Ishikawa (cell line): ENCODE measurements at regions not wholly inside any gene's neighbourhood (a gene's known extent, or its start where the extent isn't known, plus 50 kb on each side); places are given as distances from the start of the nearest gene placed in this dataset.

Experiments used
- CREB1 ChIP-seq: IDR thresholded peaks from 2 replicates; pipeline ENCODE4 v1.6.1; 2012; ENCODE audit warnings: low read depth
- EP300 ChIP-seq: IDR thresholded peaks from 2 replicates; pipeline ENCODE4 v1.6.1; 2012; ENCODE audit warnings: borderline replicate concordance
- MAX ChIP-seq: IDR thresholded peaks from 2 replicates; pipeline ENCODE4 v1.6.1; 2012
- NFIC ChIP-seq: IDR thresholded peaks from 2 replicates; pipeline ENCODE4 v1.6.1; 2012
- RAD21 ChIP-seq: IDR thresholded peaks from 2 replicates; pipeline ENCODE4 v1.6.1; 2012; ENCODE audit warnings: low read depth
- REST ChIP-seq: IDR thresholded peaks from 2 replicates; pipeline ENCODE4 v1.6.1; 2012; ENCODE audit warnings: low read depth, mild to moderate bottlenecking
- TAF1 ChIP-seq: IDR thresholded peaks from 2 replicates; pipeline ENCODE4 v1.6.1; 2012; ENCODE audit warnings: low read depth, mild to moderate bottlenecking
- TEAD4 ChIP-seq: IDR thresholded peaks from 2 replicates; pipeline ENCODE4 v1.6.1; 2012
- YY1 ChIP-seq: IDR thresholded peaks from 2 replicates; pipeline ENCODE4 v1.6.1; 2012; ENCODE audit warnings: low read depth
- ZBTB7A ChIP-seq: IDR thresholded peaks from 2 replicates; pipeline ENCODE4 v1.6.1; 2012; ENCODE audit warnings: low read depth
- TF ChIP-seq, protein P1 (sequence below): IDR thresholded peaks from 2 replicates; pipeline ENCODE4 v1.6.1; 2012

DNA sequence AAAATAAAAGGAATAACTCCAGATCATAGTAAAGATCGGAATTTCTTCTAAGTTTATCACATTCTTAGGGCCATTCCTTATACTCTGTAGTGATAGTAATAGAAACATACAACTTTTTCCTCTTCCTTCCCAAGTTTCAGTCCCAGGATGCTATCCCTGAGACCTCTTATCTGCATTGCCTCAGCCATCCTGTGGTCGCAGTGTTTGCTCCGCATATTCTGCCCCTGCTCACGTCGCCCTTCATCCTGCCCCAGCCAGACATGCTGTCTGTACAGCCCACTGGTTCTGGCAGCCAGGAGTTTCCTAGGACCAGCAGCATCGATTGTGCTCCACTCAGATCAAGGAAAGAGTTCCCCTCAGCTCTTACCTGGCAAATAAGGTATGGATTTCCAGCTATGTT lies 132.7 kb upstream of the ERCC6L2 start:
- TF ChIP-seq MAX (no peak), CREB1 (no peak), RAD21 (no peak), TAF1 (no peak), EP300 (no peak), REST (no peak), ZBTB7A (no peak), NFIC (no peak), YY1 (no peak), TEAD4 (no peak)
- TF ChIP-seq, protein P1, sequence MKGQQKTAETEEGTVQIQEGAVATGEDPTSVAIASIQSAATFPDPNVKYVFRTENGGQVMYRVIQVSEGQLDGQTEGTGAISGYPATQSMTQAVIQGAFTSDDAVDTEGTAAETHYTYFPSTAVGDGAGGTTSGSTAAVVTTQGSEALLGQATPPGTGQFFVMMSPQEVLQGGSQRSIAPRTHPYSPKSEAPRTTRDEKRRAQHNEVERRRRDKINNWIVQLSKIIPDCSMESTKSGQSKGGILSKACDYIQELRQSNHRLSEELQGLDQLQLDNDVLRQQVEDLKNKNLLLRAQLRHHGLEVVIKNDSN = no peak
